PC-3 (cell line): ENCODE measurements at regions not wholly inside any gene's neighbourhood (a gene's known extent, or its start where the extent isn't known, plus 50 kb on each side); places are given as distances from the start of the nearest gene placed in this dataset.

Source experiments
- ATAC-seq: fragments of 200-7000 bp; cut with Tn5 transposase; 2 replicates; pipeline ENCODE4 v1.9.1; 2020; ENCODE audit warnings: mild to moderate bottlenecking, moderate library complexity
- BruUV-seq: library from RNA; stranded (reverse); fragments of 400-500 nt; replicated peaks from 2 replicates; lab custom pipeline; 2021; lab: Mats Ljungman, UMichigan
- CTCF ChIA-PET: fragments of 300-600 bp; sonication (Branson Sonifier 250); formaldehyde crosslinking; loops from one replicate; lab custom pipeline; 2022; ENCODE audit warnings: antibody characterized with exemption; lab: Charles Lee
- POLR2A ChIA-PET: fragments of 300-600 bp; sonication (Branson Sonifier 250); formaldehyde crosslinking; loops from one replicate; lab custom pipeline; 2022; ENCODE audit warnings: antibody characterized with exemption; ENCODE audit not compliant: unreplicated experiment; lab: Charles Lee
- DNase-seq: peaks from one replicate; pipeline ENCODE4 v3.0.0-alpha.2; 2015
- H2AFZ ChIP-seq: fragments of 300-600 bp; sonication (generic); 2 replicates; pipeline ENCODE4 v1.6.0; 2016; ENCODE audit warnings: antibody characterized with exemption, low read length
- H3F3A ChIP-seq: fragments of 300-600 bp; sonication (generic); one replicate; pipeline ENCODE4 v1.6.0; 2017; ENCODE audit warnings: antibody characterized with exemption, low read length, control low read depth, mild to moderate bottlenecking; ENCODE audit not compliant: unreplicated experiment
- H3K27ac ChIP-seq: fragments of 300-600 bp; sonication (generic); 2 replicates; pipeline ENCODE4 v1.5.1; 2016; ENCODE audit warnings: mild to moderate bottlenecking, low read length
- H3K27me3 ChIP-seq: fragments of 300-600 bp; sonication (generic); 2 replicates; pipeline ENCODE4 v1.6.1; 2016; ENCODE audit warnings: low read length, mixed read lengths
- H3K36me3 ChIP-seq: fragments of 300-600 bp; sonication (generic); 2 replicates; pipeline ENCODE4 v1.6.1; 2016; ENCODE audit warnings: low read depth, mixed run types, low read length, mixed read lengths
- H3K4me1 ChIP-seq: fragments of 300-600 bp; sonication (generic); 2 replicates; pipeline ENCODE4 v1.5.1; 2016; ENCODE audit warnings: low read length; ENCODE audit not compliant: insufficient read depth
- H3K4me2 ChIP-seq: fragments of 300-600 bp; sonication (generic); 2 replicates; pipeline ENCODE4 v1.6.0; 2016; ENCODE audit warnings: low read length
- H3K4me3 ChIP-seq: fragments of 300-600 bp; sonication (generic); 2 replicates; pipeline ENCODE4 v1.5.1; 2016; ENCODE audit warnings: mild to moderate bottlenecking, low read length, mixed read lengths
- H3K79me2 ChIP-seq: fragments of 300-600 bp; sonication (generic); 2 replicates; pipeline ENCODE4 v1.6.1; 2017; ENCODE audit warnings: low read length, mixed read lengths
- H3K9ac ChIP-seq: fragments of 300-600 bp; sonication (generic); 2 replicates; pipeline ENCODE4 v1.6.0; 2016; ENCODE audit warnings: mild to moderate bottlenecking, low read length
- H3K9me2 ChIP-seq: fragments of 300-600 bp; sonication (generic); replicated peaks from 2 replicates; pipeline ENCODE4 v1.6.1; 2016; ENCODE audit warnings: mixed run types, low read length, mixed read lengths
- H3K9me3 ChIP-seq: fragments of 300-600 bp; sonication (generic); 2 replicates; pipeline ENCODE4 v1.6.1; 2016; ENCODE audit warnings: low read length, mixed read lengths
- H4K20me1 ChIP-seq: fragments of 300-600 bp; sonication (generic); 2 replicates; pipeline ENCODE4 v1.6.1; 2016; ENCODE audit warnings: low read length, mixed read lengths
- EZH2 ChIP-seq: fragments of 300-600 bp; sonication (generic); IDR thresholded peaks from one replicate; pipeline ENCODE4 v1.6.1; 2017; ENCODE audit warnings: antibody characterized with exemption, mild to moderate bottlenecking, low read length; ENCODE audit not compliant: unreplicated experiment
- EZH2phosphoT487 ChIP-seq: fragments of 300-600 bp; sonication (generic); IDR thresholded peaks from 2 replicates; pipeline ENCODE4 v1.6.1; 2018; ENCODE audit warnings: mild to moderate bottlenecking, antibody characterized with exemption, low read length, borderline replicate concordance
- intact Hi-C: fragments of 100-400 bp; cut with micrococcal nuclease; formaldehyde crosslinking; loops from 2 replicates; pipeline ENCODE4 v1.9.0; 2023
- TF ChIP-seq, protein P1 (sequence below): fragments of 300-600 bp; sonication (generic); conservative IDR thresholded peaks from 2 replicates; pipeline ENCODE4 v1.5.1; 2017; ENCODE audit warnings: antibody characterized with exemption, low read depth, mild to moderate bottlenecking, low read length

DNA sequence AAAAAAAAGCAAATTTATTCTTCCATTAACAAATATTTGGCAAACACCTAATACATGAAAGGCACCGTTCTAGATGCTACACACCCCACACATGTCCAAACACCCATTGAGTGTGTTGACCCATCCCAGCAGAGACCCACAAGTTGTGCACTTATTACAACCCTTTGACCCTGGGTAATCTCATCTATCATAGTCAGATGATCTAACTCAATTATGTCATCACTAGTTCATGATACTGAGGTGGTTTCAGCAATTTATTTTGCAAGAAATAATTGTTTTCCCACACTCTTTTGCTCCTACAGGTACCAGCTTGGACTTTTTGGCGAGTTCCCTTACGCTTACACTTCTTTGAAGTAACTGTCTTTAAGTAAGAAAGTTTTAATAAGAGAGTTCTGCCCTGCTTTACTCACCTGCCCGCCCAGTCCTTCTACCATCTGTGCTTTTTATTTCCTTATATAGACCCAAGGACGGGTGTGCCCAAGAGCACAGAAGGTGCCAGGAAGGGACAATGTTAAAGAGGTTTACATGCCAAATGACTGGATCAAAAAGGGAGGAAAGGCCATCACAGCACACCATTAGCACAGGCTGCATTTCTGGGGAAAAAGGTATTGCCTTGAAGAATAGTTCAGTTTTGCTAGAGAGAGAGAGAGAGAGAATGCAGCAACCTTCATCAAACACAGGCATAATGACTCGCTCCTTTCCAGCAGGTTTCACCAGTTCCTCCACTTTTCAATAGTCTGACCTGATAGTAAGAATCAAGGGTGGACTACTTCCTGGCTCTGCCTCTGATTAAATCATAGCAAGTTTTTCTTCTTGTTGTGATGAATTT is 54.5 kb upstream of the ATP11B start:
- no peaks in the 10 kb centered on the region for H3F3A ChIP-seq
- TF ChIP-seq EZH2phosphoT487 (no peak), EZH2 (no peak)
- TF ChIP-seq, protein P1, sequence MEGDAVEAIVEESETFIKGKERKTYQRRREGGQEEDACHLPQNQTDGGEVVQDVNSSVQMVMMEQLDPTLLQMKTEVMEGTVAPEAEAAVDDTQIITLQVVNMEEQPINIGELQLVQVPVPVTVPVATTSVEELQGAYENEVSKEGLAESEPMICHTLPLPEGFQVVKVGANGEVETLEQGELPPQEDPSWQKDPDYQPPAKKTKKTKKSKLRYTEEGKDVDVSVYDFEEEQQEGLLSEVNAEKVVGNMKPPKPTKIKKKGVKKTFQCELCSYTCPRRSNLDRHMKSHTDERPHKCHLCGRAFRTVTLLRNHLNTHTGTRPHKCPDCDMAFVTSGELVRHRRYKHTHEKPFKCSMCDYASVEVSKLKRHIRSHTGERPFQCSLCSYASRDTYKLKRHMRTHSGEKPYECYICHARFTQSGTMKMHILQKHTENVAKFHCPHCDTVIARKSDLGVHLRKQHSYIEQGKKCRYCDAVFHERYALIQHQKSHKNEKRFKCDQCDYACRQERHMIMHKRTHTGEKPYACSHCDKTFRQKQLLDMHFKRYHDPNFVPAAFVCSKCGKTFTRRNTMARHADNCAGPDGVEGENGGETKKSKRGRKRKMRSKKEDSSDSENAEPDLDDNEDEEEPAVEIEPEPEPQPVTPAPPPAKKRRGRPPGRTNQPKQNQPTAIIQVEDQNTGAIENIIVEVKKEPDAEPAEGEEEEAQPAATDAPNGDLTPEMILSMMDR, result no peak
- H4K20me1 ChIP-seq, result no peaks in the 10 kb centered on the region
- H3K9me2 ChIP-seq, result no peaks in the 10 kb centered on the region
- no peaks in the 10 kb centered on the region for H3K27me3 ChIP-seq
- H3K27ac ChIP-seq, result peak overlapping the region; percentile 65
- no peak overlapping the region for H3K9ac ChIP-seq
- no peaks in the 10 kb centered on the region for H3K9me3 ChIP-seq
- POLR2A ChIA-PET, result no interaction called here
- CTCF ChIA-PET, result no interaction called here
- H3K79me2 ChIP-seq, result no peaks in the 10 kb centered on the region
- H2AFZ ChIP-seq, result peak overlapping the region; percentile 60; the same call in 1 of the 2 replicates
- H3K4me2 ChIP-seq, result peak overlapping the region; percentile 80
- H3K4me1 ChIP-seq, result peaks cover 29% of the 10 kb centered on the region
- ATAC-seq, result peak; percentile 64
- intact Hi-C loops, result loop anchor here (1.0 kb wide), 1 partner anchor 57 kb away; no protein-coding TSS in a partner anchor
- H3K36me3 ChIP-seq, result no peaks in the 10 kb centered on the region
- peak; percentile 96 for DNase-seq
- H3K4me3 ChIP-seq, result peak overlapping the region; percentile 45
- BruUV-seq, result no TSS peak

DNA sequence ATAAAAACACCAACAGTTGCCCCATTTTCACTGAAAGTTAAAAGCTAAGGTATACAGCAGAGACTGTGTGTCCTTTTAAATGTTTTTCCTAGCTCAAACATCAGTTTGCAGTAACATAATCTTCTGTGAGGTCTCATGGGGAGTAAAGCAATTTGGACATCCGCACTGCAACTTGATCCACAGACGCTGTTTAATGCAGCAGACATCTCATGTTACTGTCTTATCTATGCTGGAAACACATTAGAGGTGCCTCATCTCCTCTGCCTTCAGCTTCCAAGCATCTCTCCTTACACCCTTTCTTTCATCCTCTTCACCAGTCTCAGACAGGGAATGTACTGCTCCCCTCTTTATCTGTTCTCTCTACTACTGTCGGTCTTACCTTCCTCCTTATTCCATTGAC is 53.7 kb upstream of the ATP11B start:
- ATAC-seq, result peak; percentile 67
- no peaks in the 10 kb centered on the region for H4K20me1 ChIP-seq
- peak; percentile 48 for DNase-seq
- no peak overlapping the region for H3K9ac ChIP-seq
- no peaks in the 10 kb centered on the region for H3K9me3 ChIP-seq
- no peaks in the 10 kb centered on the region for H3K27me3 ChIP-seq
- no peak overlapping the region for H2AFZ ChIP-seq
- H3K4me3 ChIP-seq, result no peak overlapping the region
- no peaks in the 10 kb centered on the region for H3K36me3 ChIP-seq
- peaks cover 29% of the 10 kb centered on the region for H3K4me1 ChIP-seq
- no peaks in the 10 kb centered on the region for H3K79me2 ChIP-seq
- ChIA-PET POLR2A (no interaction called here), CTCF (no interaction called here)
- peak overlapping the region; percentile 80 for H3K4me2 ChIP-seq
- peak overlapping the region; percentile 41 for H3K27ac ChIP-seq
- intact Hi-C loops, result loop anchor here (1.0 kb wide), 1 partner anchor 56 kb away; no protein-coding TSS in a partner anchor
- no TSS peak for BruUV-seq
- TF ChIP-seq EZH2phosphoT487 (no peak), EZH2 (no peak)
- TF ChIP-seq, protein P1, result no peak
- H3F3A ChIP-seq, result no peaks in the 10 kb centered on the region
- no peaks in the 10 kb centered on the region for H3K9me2 ChIP-seq

DNA sequence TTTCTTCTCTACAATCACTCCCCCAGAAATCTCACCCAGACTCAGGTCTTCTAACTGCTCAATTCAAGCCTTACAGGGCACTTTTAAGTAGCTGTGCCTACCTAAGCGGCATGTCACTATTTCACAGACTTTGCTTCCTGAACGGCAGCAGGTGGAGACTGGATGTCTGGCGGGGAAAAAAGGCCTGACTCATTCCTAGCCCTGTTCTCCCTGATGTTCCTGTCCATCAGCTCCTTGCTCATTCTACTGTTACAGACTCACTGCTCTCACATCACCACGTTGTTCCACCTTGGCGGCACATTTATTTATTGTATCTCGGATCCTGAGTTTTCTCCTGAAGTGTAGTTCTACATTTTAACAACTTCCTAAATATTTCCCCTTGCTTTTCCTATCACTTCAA is 52.6 kb upstream of the ATP11B start:
- ChIA-PET POLR2A (no interaction called here), CTCF (no interaction called here)
- no peaks in the 10 kb centered on the region for H3K79me2 ChIP-seq
- H3K9ac ChIP-seq, result no peak overlapping the region
- peak overlapping the region; percentile 2; the same call in 1 of the 2 replicates for H3K27ac ChIP-seq
- intact Hi-C loops, result no loop called here
- TF ChIP-seq, protein P1, result no peak
- TF ChIP-seq EZH2 (no peak), EZH2phosphoT487 (no peak)
- no peak overlapping the region for H3K4me3 ChIP-seq
- no peaks in the 10 kb centered on the region for H3K9me2 ChIP-seq
- no peaks in the 10 kb centered on the region for H3K36me3 ChIP-seq
- H3F3A ChIP-seq, result no peaks in the 10 kb centered on the region
- peak overlapping the region; percentile 35 for H2AFZ ChIP-seq
- peaks cover 29% of the 10 kb centered on the region for H3K4me1 ChIP-seq
- DNase-seq (peak; percentile 87), ATAC-seq (peak; percentile 70)
- H3K27me3 ChIP-seq, result no peaks in the 10 kb centered on the region
- no TSS peak for BruUV-seq
- peak overlapping the region; percentile 80 for H3K4me2 ChIP-seq
- H3K9me3 ChIP-seq, result no peaks in the 10 kb centered on the region
- H4K20me1 ChIP-seq, result no peaks in the 10 kb centered on the region
